ENCODE measurements at regions not wholly inside any gene's neighbourhood (a gene's known extent, or its start where the extent isn't known, plus 50 kb on each side); places are given as distances from the start of the nearest gene placed in this dataset.
"Not testable (repeated sequence)": the region's sequence is repeated elsewhere in the genome, so short reads cannot be mapped to it uniquely, and the experiment has no call there.

GRCh38 chrX:7987160-7988012 is 60.2 kb upstream of the PNPLA4 start:
- Mint-ChIP-seq H3K36me3 (ENCODE audit: low read depth) (no peaks in the 10 kb centered on the region), H3K4me3 (no peak overlapping the region), H3K27me3 (ENCODE audit: low read depth) (no peaks in the 10 kb centered on the region), H3K9me3 (peaks cover 2% of the 10 kb centered on the region), H3K27ac (ENCODE audit: unreplicated experiment) (no peak overlapping the region), H3K4me1 (no peaks in the 10 kb centered on the region)
- TF ChIP-seq CTCF (conservative IDR thresholded peaks at IDR 0.05) = no peak
- DNase-seq (ENCODE audit: low read depth, low spot score) = no peak

- not testable (repeated sequence) for H3K4me3 Mint-ChIP-seq; H3K4me1 Mint-ChIP-seq; H3K27ac Mint-ChIP-seq (ENCODE audit: unreplicated experiment); H3K27me3 Mint-ChIP-seq (ENCODE audit: low read depth); H3K9me3 Mint-ChIP-seq; DNase-seq (ENCODE audit: low read depth, low spot score); H3K36me3 Mint-ChIP-seq (ENCODE audit: low read depth)
These were observed 59.5 kb upstream of the PNPLA4 start for GRCh38 chrX:7986738-7987137.

DNA sequence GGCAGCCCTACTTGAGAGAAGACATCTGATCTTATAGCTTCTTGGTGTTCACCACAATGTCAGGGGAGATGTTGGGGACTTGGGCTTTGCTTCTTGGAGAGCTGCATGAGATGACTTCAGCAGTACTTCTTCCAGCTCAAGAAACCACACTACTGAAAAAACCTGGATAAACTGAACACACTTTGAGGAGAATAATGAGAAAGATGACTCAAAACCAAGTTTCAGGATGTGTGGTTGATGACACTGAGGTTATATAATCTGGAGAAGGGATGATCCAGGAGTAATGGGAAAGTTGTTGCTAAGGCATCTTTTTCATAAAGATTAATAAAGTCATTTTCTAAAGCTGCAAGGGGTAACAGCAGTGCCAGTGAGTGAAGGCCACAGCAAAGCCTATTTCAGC is 58.4 kb upstream of the PNPLA4 start:
- no peak overlapping the region for H3K27ac Mint-ChIP-seq (ENCODE audit: unreplicated experiment)
- peaks cover 2% of the 10 kb centered on the region for H3K9me3 Mint-ChIP-seq
- no peak overlapping the region for H3K4me3 Mint-ChIP-seq
- no peaks in the 10 kb centered on the region for H3K4me1 Mint-ChIP-seq
- no peak for TF ChIP-seq CTCF (conservative IDR thresholded peaks at IDR 0.05)
- no peaks in the 10 kb centered on the region for H3K36me3 Mint-ChIP-seq (ENCODE audit: low read depth)
- no peak for DNase-seq (ENCODE audit: low read depth, low spot score)
- H3K27me3 Mint-ChIP-seq (ENCODE audit: low read depth) = no peaks in the 10 kb centered on the region

- no peak overlapping the region for H3K27ac Mint-ChIP-seq (ENCODE audit: unreplicated experiment)
- H3K36me3 Mint-ChIP-seq (ENCODE audit: low read depth) = peaks cover 2% of the 10 kb centered on the region
- no peaks in the 10 kb centered on the region for H3K27me3 Mint-ChIP-seq (ENCODE audit: low read depth)
- H3K9me3 Mint-ChIP-seq = peaks cover 6% of the 10 kb centered on the region
- H3K4me3 Mint-ChIP-seq = no peak overlapping the region
- TF ChIP-seq CTCF (conservative IDR thresholded peaks at IDR 0.05) = no peak
- no peaks in the 10 kb centered on the region for H3K4me1 Mint-ChIP-seq
- DNase-seq (ENCODE audit: low read depth, low spot score) = no peak
These were observed 56.4 kb upstream of the PNPLA4 start for GRCh38 chrX:7983581-7983980.
